HG02642 (cell line): ENCODE measurements at regions not wholly inside any gene's neighbourhood (a gene's known extent, or its start where the extent isn't known, plus 50 kb on each side); places are given as distances from the start of the nearest gene placed in this dataset.

Experiments used
- ATAC-seq: cut with Tn5 transposase; IDR thresholded peaks from one replicate; pipeline ENCODE4 v1.9.1; 2021; ENCODE audit warnings: mild to moderate bottlenecking; ENCODE audit not compliant: unreplicated experiment, poor library complexity

DNA sequence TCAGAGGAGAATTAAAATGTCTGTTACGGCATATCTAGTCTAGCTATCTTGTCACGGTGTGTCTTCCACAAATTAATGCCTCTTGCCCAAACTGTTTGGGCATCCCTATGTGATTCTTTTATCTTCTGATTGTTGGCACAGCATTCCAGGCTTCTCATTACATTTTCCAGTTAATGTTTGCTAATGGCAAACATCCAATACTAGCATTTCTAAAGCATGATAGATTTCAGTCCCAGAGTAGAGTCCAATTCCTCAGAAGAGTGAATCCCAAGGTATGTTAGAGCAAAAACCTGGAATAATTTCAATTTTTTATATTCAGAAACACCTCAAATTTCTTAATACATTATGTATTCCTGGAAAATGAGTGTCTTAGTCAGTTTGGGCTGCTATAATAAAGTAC is 684.5 kb upstream of the SLITRK1 start:
- no peak for ATAC-seq

DNA sequence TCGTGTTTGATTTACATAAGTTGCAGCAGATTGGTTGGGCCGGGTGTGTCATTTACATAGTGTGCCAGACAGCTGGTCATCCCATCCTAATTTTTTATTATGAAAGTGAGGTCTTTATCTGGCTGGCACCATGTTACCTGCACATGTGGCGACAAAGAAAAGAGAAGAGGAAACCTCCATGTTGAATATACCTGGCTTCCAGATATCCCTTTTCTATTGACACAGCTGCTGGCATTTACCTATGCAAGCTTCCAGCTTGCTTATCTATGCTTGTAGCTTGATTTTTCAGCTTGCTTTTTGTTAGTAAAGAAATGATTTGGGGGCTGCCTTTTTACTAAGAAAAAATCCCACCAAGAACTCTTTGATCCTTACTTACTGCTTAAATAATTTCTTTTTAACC is 681.3 kb upstream of the SLITRK1 start:
- no peak for ATAC-seq

DNA sequence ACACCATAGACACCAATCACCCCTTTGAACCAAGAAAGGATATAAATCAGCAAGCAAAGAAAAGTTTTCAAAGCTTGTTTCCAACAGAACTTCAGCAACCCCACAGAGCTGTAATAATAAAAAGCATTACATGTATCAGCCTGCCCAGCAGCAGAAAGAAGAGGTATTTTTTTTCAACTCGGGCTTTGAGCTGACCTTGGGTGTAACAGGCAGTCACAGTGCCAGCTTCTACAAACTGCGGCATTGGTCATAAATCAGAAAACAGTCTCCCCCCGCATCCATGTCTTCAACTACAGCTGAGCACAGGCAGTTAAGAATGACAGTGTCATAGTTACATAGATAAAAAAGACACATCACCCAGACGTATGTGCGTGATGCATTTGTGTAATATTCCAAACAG is 671.0 kb upstream of the SLITRK1 start:
- ATAC-seq, result no peak

DNA sequence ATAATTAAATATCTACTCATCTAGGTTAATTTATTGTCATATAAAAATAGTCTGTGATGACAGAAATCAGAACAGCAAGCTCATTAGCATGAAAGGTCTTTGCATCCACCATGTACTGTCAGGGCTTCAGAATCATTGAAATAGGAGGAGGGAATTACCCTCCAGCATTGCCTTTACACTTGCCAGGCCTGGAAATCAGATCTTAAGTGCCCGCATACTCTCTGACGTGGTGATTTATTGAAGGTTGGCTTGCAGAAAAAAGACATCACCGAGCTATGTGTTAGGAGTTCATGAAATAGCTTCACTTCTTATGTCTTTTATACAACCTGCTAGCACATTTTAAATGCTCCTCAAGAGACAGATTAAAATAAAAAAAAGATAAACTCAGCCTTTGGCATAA is 661.7 kb upstream of the SLITRK1 start:
- no peak for ATAC-seq

DNA sequence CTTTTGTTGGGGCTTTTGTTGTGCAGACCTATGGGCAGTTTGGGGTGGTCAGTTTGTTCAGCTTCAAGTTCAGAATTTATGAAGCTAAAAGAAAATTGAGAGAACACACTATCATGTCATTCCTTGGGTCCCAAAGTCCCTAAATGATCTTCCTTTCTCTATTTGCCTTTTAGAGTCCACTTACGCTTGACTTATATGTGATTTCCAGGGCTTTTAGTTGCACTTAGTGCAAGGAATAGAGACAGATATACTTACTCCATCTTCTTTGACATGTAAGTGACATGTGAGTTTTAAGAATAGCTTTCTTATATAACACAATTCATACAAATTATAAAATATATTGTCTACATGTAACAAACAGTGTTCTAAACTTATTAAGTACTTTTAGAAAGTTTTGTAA is 660.1 kb upstream of the SLITRK1 start:
- no peak for ATAC-seq

DNA sequence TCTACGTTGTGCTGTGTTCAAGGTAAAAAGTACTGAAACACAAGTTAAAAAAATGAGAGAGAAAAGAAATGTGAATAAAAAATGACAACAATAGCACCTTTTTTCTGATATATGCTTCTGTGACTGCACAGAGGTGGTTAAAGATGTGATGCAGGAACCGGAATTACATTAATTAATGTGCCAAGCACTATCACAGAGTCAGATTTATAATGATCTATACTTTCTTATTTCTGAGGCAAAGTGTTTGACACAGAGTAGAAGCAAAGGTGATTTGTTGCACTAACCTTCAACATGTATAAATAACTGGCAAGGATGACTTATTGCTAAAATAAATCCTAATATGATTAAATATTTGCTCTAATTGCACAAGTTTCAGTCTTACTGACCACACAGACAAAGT is 654.6 kb upstream of the SLITRK1 start:
- no peak for ATAC-seq

DNA sequence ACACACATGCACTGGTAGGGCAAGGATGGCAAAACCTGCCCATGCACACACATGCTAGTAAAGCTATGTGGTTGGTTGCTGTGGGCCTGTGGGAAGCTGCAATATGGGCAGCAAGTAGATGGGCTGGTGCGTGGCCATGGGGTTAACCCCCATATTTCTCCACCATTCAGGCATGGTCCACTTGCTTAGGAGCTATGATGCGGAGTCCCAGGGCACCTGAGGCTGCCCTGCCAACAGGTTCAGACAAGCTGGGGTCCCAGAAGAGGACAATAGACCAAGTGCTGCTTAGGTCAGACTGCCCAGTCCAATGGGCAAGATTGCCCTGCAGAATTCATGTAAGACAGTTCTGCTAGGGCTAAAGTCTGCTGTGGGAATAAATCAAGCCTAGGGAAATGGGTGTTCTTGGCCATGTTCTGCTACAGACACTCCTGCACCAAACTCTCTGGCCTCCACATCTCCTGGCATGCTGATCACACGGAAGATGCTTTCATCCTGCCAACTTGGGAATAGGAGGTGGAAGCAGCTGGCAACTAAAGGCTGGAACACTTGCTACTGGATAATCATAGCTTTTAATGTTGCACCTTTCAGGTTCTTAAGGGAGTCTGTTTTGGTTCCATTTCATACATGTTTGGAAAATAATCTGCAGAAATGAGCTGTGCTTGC is 646.3 kb upstream of the SLITRK1 start:
- no peak for ATAC-seq

DNA sequence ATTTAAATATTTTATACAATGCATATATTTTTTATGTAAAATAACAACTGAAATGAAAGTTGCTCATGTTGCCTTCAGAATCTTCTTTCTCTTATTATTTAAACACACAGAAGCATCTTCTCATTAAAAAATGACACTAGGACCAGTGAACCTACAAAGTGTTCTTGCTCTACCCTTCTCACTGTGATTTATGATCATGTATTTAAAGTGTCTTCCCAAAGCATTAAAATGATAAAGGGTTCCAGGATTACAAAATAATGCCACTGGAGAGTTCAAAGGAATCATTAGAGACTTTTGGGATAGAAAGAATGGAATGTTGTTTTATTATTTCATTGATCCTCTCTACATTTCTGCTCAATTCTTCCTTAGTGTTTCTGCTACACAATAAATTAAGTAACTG is 643.6 kb upstream of the SLITRK1 start:
- ATAC-seq, result no peak

DNA sequence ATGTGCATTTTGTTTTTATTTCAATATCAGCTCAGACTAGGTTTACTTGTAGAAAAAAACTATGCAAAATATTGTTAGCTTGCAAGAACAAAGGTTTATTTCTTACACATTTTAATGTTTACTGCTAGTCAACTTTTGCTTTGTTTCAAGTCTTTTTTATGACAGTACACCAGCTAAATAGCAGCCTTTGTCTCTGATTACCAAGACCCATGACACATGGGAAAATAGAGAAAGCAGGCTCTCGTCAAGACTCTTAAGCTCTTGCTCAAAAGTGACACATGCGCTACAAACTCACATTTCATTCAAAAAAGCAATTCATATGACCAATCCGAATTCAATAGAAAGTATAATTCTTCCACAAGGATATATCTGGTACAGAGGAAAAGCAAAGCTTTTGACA is 642.3 kb upstream of the SLITRK1 start:
- no peak for ATAC-seq

DNA sequence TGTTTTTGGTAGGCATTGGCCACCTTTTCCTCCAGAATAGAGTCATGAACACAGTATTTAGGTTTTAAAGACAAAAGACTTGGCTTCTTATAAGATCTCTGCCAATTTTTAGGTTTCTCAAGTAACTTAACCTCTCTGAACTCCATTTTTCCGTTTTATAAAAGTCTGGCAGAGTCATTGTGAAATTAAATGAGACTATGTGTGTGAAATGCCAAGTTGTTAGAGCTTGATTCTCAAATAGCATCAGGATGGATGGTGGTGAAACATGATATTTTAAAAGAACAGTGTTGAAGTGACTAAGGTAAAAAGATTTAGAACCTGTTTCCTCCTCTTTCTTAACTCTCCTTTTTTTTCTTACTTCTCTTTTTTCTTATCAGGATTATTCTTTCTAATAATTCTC is 617.7 kb upstream of the SLITRK1 start:
- ATAC-seq, result no peak

DNA sequence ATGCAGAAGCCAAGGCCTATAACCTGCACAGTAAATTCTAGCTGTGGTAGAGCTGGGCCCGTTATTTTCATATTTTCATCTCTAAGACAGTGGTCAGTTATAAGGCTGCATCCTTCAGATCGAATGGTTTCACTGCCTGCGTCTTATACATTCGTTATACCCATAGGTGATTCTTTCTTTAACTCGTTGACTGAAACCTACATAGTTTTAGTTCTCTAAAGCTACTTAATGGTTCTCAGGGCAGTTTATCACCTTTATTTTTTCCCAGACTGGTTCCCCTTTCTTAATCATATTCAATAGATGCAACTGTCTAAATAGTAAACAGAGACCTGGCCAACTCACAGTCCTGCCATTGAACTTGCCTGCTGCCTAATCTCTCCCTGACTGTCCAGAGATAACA is 615.3 kb upstream of the SLITRK1 start:
- ATAC-seq, result no peak

DNA sequence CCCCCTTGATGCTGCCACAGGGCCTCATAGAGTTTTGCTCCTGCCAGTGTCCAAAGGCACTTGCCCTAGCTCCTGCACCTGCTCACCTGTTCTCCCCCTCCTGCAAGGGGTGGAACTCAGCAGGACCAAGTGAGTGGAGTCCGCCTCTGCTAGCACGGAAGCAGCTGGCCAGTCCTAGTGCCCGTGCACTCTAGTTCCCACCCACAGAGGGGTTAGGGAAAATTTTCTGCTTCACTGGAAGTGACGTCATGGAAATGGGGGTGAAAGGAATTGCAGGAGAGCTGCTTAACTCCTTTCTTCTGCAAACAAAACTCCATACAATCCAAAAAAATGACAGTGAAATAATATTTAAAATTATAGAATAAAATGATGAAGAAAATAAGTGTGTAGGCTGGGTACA is 609.7 kb upstream of the SLITRK1 start:
- no peak for ATAC-seq

DNA sequence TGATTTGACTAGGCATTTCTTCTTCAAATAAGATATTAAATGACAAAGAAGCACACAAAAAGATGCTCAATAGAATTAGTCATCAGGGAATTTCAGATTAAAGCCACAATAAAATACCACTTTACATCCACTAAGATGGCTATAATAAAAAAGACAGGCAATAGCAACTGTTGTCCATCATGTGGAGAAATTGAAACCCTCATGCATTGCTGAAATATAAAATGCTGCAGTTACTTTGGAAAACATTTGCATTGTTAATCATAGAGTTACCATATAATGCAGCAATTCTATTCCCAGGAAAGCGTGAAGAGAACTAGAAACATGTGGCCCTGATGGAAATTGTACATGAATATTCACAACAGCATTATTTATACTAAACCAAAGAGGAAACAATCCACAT is 605.5 kb upstream of the SLITRK1 start:
- ATAC-seq, result no peak

DNA sequence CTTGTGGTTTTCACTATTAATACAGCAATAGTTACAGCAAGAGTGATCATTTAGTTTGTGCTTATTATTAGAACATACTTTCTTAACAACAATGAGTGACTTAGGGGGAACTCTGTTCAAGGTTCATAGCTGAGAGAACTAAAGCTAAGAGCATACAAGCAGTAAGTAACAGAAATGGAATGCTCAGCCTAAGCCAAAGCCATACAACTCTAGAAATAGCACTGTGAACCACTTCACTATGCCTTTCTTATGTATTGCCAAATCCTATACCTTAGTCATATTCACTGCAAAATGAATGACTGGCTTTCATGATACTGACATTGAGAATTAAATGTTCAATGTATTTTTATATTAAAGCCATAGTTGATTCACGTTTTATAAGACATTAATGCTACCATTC is 599.7 kb upstream of the SLITRK1 start:
- no peak for ATAC-seq

DNA sequence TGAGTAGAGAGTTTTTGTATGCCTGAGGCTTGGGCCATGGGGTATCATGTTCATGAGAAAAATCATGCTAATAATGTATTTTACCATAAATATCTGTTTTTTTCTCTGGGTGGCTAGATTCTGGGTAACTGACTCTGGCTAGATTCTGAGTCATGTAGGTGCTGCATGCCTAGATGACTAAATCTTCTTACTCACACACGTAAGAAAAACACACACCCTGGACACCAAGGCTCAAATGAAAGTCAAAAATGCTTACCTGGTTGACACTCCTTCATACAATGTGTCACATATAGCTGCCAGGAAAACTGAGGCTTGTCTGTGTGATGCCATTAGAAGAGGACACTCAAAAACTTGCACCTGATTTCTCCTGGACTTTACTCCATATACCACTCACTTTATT is 597.4 kb upstream of the SLITRK1 start:
- no peak for ATAC-seq

DNA sequence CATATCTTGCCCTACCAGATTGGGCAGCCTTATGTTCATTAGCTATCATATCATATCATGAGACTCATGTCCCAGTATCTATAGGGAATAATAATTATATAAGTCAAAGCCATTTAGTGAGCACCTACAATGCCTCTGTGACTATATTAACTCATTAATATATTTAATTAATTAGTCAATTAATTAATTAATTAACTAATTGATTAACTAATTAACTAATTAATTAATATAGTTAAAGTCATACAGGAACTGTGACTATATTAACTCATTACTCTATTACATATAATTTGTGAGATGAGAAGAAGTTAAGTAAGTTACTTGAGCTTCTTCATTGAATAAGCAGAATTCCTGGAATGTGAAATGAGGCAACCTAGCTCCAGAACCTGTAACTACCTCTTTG is 588.3 kb upstream of the SLITRK1 start:
- no peak for ATAC-seq

DNA sequence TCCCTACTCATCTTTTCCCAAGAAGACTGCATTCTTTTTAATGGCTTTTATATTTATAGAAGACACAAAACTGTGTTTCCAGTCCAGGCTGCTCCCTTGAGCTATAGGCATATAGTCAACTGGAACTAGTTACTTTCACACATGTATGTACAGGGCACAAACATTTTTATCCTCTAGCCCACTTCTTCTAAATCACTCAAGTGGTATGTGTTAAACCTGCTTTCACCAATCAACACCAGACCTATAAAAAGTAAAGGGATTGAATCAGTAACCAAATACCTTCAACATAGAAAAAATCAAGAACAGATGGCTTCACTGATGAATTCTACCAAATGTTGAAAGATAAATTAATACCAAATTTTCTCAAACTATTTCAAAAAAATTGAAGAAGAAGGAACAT is 584.2 kb upstream of the SLITRK1 start:
- no peak for ATAC-seq

DNA sequence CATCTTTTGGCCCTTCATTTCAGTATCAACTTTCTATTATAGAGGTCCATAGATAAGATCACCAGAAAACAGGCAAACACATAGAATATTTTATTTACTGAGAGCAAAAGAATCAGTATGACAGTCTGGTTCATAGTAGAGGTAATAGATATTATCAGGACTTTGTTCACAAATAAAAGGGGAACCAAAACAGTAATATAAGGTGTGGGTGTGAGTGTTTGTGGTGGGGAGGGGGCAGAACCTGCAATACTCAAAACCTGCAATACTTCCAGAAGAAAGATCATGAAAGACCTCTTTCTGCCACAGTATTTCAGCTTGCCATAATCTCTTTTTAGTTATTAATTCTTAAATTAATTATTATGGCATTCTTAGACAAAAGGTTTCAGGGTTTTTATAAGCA is 578.7 kb upstream of the SLITRK1 start:
- ATAC-seq, result no peak

DNA sequence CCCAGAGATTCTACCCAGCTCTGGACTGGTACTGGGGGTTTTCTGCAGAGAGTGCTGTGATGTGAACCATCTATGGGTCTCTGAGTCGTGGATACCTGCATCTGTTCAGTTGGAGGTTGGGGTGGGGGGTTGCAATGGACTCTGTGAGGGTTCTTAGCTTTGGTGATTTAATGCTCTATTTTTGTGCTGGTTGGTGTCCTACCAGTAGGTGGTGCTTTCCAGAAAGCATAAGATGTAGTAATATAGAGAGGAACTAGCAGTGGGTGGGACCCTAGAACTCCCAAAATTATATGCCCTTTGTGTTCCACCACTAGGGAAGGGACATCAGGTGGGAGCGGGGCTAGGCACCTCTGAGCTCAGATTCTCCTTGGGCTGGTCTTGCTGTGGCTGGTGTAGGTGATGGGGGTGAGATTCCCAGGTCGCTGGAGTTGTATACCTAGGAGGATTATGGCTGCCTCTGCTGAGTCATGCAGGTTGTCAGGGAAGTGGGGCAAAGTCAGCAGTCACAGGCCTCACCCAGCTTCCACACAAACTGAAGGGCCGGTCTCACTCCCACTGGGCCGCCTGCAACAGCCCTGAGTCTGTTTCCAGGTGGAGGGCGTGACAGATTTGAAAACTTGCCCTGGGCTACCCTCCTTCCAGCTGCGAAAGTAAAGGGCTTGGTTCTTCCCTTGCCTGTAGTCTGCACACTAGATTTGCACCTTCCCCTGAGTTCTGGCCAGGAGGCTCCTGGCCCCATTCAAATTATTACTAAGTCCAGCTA is 573.0 kb upstream of the SLITRK1 start:
- no peak for ATAC-seq

DNA sequence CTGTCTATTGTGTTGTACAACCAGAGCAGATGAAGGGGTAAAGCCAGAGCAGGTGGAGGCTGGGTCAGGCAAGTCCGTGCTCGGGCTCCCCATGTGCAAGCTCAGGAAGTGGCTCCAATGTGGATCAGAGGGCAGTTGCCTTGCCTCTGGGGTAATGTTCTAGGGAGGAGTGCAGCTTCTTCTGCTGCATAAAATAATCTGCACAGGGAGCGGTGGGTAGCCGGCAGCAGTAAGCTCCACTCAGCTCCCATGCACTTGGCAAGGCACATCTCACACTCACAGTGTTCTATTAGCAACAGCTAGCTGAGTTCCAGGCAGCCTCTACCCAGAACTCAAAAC is 565.3 kb upstream of the SLITRK1 start:
- no peak for ATAC-seq

DNA sequence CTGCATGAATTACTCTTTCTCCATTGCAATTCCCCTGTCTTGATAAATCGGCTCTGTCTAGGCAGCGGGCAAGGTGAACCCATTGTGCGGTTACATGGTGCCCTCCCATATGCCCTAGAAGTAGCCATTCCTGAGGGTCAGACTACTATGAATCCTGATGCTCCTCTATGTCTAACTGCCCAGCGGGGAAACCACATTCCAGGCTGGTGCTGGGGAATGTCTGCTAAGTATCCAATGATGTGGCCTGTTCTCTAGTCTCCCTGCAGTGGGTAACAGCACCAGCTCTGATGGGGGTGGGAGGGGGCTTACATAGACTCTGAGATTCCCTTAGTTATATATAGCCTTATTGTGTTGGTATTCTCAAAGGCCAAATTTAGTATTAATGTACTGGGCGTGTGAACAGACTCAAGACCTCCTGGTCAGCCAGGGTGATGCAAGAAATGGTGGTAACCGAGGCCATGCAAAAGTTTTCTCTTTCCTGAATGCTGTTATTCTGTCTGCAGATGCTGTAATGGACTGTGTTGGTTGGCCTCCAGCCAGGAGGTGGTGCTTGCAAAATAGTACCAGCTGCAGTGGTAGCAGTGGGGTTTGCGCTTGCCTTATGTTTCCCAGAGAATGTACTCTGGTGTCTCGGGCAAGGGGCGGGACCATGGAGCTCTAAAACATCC is 564.8 kb upstream of the SLITRK1 start:
- ATAC-seq, result no peak

DNA sequence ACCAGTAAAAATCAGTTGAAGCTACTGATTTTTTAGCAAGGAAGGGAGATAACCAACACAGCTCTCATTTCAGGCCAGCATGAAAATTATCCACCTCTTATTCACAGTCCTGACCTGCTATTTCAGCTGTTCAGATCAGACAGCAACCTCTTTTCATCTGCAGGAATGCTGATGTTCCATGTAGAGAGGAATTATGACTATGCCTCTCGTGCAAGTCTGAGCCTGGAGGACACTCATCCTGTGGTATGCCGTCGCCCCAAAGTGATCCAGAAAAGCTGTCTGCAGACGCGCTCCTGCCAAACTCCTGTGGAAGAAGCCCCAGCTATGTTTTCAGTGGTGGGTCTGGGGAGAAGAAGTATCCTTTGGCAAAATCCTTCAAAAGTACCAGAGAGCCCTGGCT is 563.5 kb upstream of the SLITRK1 start:
- no peak for ATAC-seq
